Transverse colon (tissue), 4 donors: ENCODE measurements at regions not wholly inside any gene's neighbourhood (a gene's known extent, or its start where the extent isn't known, plus 50 kb on each side); places are given as distances from the start of the nearest gene placed in this dataset.

ENCODE experiments used
- DNase-seq: peaks from one replicate; pipeline ENCODE4 v3.0.0-alpha.2; 2019
- H3K27ac ChIP-seq, 4 donors: fragments of 200-600 bp; sonication (generic); 2 replicates each; pipeline ENCODE4 v1.5.1; 2016 to 2018; ENCODE audit warnings: inconsistent platforms in 4 of 4
- H3K27me3 ChIP-seq: fragments of 200-600 bp; sonication (generic); 2 replicates; pipeline ENCODE4 v1.5.1; 2017; ENCODE audit warnings: inconsistent platforms
- H3K36me3 ChIP-seq, 4 donors: fragments of 200-600 bp; sonication (generic); 2 replicates each; pipeline ENCODE4 v1.5.1; 2017 to 2019; ENCODE audit warnings: inconsistent platforms in 4 of 4
- H3K4me1 ChIP-seq, 4 donors: fragments of 200-600 bp; sonication (generic); 2 replicates each; pipeline ENCODE4 v1.5.1; 2017 to 2020; ENCODE audit warnings: inconsistent platforms in 4 of 4
- H3K4me3 ChIP-seq, 4 donors: fragments of 200-600 bp; sonication (generic); 1 replicate in 1 of 4; 2 replicates in 3 of 4; pipeline versions ENCODE4 v1.5.1 to v1.6.1; 2017 to 2019; ENCODE audit warnings: inconsistent platforms in 4 of 4
- H3K9me3 ChIP-seq, 2 donors: fragments of 200-600 bp; sonication (generic); 2 replicates each; pipeline ENCODE4 v1.5.1; 2017 to 2019; ENCODE audit warnings: inconsistent platforms in 2 of 2
- EP300 ChIP-seq: sonication (generic); formaldehyde crosslinking; IDR thresholded peaks from one replicate; pipeline ENCODE4 v1.6.1; 2017; ENCODE audit warnings: antibody characterized with exemption, low read depth
- POLR2A ChIP-seq: fragments of 450-650 bp; IDR thresholded peaks from one replicate; pipeline ENCODE4 v1.6.1; 2016; ENCODE audit warnings: antibody characterized with exemption, mild to moderate bottlenecking, moderate library complexity
- POLR2AphosphoS5 ChIP-seq, 3 donors: sonication (generic); formaldehyde crosslinking; IDR thresholded peaks; one replicate each; pipeline ENCODE4 v1.6.1; 2016; ENCODE audit warnings: antibody characterized with exemption in 3 of 3
- WGBS, 2 donors: methylation state at CpG; one replicate each; pipeline ENCODE4 v1.1.5; 2018; ENCODE audit warnings: low coverage in 1 of 2; 5-methylcytosine and 5-hydroxymethylcytosine counted together
- in situ Hi-C, 4 donors: fragments of 200-750 bp; cut with MboI; loops; one replicate each; pipeline versions ENCODE4 v1.15.0 to v1.15.1; 2017; ENCODE audit warnings: low sequenced_read_pairs in 3 of 4, low pct_ligation_motif_present in 1 of 4, low pct_unique_long_range_greater_than_20kb in 1 of 4
- intact Hi-C: fragments of 100-400 bp; cut with DNase I; formaldehyde crosslinking; loops from one replicate; pipeline ENCODE4 v1.15.1; 2023; ENCODE audit warnings: low total_unique reads
- TF ChIP-seq, protein P1 (sequence below), 5 experiments: fragments of 200-600 bp in 3 of 5; fragments of 450-650 bp in 2 of 5; sonication (generic) in 3 of 5; IDR thresholded peaks; 1 replicate in 2 of 5; 2 replicates in 3 of 5; pipeline ENCODE4 v1.5.1; 2016 to 2017; ENCODE audit warnings: antibody characterized with exemption in 5 of 5, inconsistent platforms in 3 of 5, mild to moderate bottlenecking in 2 of 5, moderate library complexity in 1 of 5

- no peaks in the 10 kb centered on the region for H3K36me3 ChIP-seq
- intact Hi-C loops, result no loop called here
- H3K4me1 ChIP-seq, result no peaks in the 10 kb centered on the region
- H3K27ac ChIP-seq, result no peak overlapping the region
- H3K27me3 ChIP-seq, result no peaks in the 10 kb centered on the region
- TF ChIP-seq, protein P1, sequence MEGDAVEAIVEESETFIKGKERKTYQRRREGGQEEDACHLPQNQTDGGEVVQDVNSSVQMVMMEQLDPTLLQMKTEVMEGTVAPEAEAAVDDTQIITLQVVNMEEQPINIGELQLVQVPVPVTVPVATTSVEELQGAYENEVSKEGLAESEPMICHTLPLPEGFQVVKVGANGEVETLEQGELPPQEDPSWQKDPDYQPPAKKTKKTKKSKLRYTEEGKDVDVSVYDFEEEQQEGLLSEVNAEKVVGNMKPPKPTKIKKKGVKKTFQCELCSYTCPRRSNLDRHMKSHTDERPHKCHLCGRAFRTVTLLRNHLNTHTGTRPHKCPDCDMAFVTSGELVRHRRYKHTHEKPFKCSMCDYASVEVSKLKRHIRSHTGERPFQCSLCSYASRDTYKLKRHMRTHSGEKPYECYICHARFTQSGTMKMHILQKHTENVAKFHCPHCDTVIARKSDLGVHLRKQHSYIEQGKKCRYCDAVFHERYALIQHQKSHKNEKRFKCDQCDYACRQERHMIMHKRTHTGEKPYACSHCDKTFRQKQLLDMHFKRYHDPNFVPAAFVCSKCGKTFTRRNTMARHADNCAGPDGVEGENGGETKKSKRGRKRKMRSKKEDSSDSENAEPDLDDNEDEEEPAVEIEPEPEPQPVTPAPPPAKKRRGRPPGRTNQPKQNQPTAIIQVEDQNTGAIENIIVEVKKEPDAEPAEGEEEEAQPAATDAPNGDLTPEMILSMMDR (IDR thresholded peaks at IDR 0.05), result no peak
- TF ChIP-seq POLR2A (no peak), POLR2AphosphoS5 (IDR thresholded peaks at IDR 0.05) (no peak), EP300 (no peak)
- in situ Hi-C loops, result no loop called here
- peaks cover 0 to 4% of the 10 kb centered on the region in 2 donors for H3K9me3 ChIP-seq
- WGBS, 2 donors, result 69 to 77% methylated on average over 7 to 8 of the region's 8 CpGs
- no peak for DNase-seq
- H3K4me3 ChIP-seq, result no peak overlapping the region
Measured at GRCh38 chr2:3930246-3930645, 226.9 kb downstream of the DCDC2C start.

- no peaks in the 10 kb centered on the region for H3K27me3 ChIP-seq
- H3K4me3 ChIP-seq, result no peak overlapping the region
- H3K27ac ChIP-seq, result no peak overlapping the region
- H3K9me3 ChIP-seq, result peaks cover 0 to 4% of the 10 kb centered on the region in 2 donors
- 68% methylated on average over 6 of the region's 7 CpGs; no CpG with 5 or more reads in 1 of the 2 donors for WGBS, 2 donors
- DNase-seq, result no peak
- TF ChIP-seq POLR2AphosphoS5 (IDR thresholded peaks at IDR 0.05), result no peak
- no peak for TF ChIP-seq POLR2A
- TF ChIP-seq, protein P1 (IDR thresholded peaks at IDR 0.05), result no peak
- TF ChIP-seq EP300, result no peak
- H3K36me3 ChIP-seq, result no peaks in the 10 kb centered on the region
- H3K4me1 ChIP-seq, result no peaks in the 10 kb centered on the region
- in situ Hi-C loops, result no loop called here
- intact Hi-C loops, result no loop called here
Measured at GRCh38 chr2:3940661-3941060, 237.3 kb downstream of the DCDC2C start.

DNA sequence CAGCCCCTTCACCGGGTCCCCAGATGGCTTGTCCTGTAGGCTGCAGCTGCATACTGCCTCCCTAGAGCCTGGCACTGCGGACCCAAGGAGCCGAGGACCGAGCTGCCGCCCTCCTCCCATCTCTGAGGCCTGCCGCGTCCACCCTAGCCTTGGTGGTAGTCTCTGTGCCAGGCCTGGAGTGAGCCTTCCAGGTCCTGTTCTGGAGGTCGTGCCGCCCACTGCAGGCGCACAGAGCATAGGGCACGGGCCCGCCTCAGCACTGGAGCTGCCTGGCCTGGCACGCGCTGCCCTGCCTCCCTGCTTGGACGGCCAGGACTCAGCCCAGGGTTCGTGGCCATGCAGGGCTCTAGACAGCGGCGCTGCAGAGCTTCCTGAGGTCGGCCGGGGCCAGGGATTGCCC lies 239.5 kb downstream of the DCDC2C start:
- Histone ChIP-seq H3K9me3 (peaks cover 0 to 4% of the 10 kb centered on the region in 2 donors), H3K27me3 (no peaks in the 10 kb centered on the region), H3K36me3 (no peaks in the 10 kb centered on the region), H3K27ac (no peak overlapping the region), H3K4me3 (no peak overlapping the region), H3K4me1 (no peaks in the 10 kb centered on the region)
- WGBS, 2 donors, result 93% methylated on average over 15 of the region's 20 CpGs; no CpG with 5 or more reads in 1 of the 2 donors
- in situ Hi-C loops, result no loop called here
- intact Hi-C loops, result no loop called here
- TF ChIP-seq, protein P1 (IDR thresholded peaks at IDR 0.05), result no peak
- TF ChIP-seq EP300, result no peak
- no peak for TF ChIP-seq POLR2A
- no peak for TF ChIP-seq POLR2AphosphoS5 (IDR thresholded peaks at IDR 0.05)
- no peak for DNase-seq

DNA sequence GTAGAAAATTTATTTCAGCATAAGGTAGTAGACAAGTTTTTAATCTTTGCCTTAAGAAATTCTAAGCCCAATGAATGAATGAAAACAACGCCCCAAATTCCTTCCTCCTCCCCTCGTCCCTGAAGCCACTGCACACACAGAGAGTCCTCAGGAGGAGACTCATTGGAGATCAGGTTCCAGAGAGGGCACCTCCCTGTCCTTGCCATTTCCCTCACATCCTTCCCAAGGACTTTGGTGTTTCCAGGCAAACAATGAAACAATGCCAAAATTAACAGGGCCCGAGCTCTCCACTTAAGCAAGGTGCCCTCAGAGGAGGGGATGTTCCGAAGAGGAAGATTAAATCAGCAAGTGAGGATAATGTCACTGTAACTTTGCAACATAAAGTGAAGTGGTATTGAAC lies 240.7 kb downstream of the DCDC2C start:
- no peak overlapping the region for H3K27ac ChIP-seq
- TF ChIP-seq, protein P1 (IDR thresholded peaks at IDR 0.05), result no peak
- TF ChIP-seq POLR2A, result no peak
- TF ChIP-seq EP300, result no peak
- no peak overlapping the region for H3K4me3 ChIP-seq
- no peaks in the 10 kb centered on the region for H3K4me1 ChIP-seq
- no peaks in the 10 kb centered on the region for H3K36me3 ChIP-seq
- H3K9me3 ChIP-seq, result peaks cover 0 to 4% of the 10 kb centered on the region in 2 donors
- 68 to 69% methylated on average over 4 of the region's 4 CpGs for WGBS, 2 donors
- DNase-seq, result no peak
- in situ Hi-C loops, result no loop called here
- no peaks in the 10 kb centered on the region for H3K27me3 ChIP-seq
- intact Hi-C loops, result no loop called here
